Activated T-helper 1 cell treated with anti-CD3 and anti-CD28 coated beads, Interleukin-2, amount 50 U/mL, for 16 hours (primary cell): ENCODE measurements at regions not wholly inside any gene's neighbourhood (a gene's known extent, or its start where the extent isn't known, plus 50 kb on each side); places are given as distances from the start of the nearest gene placed in this dataset.

Experiments used
- DNase-seq, 2 donors: peaks; one replicate each; pipeline ENCODE4 v3.0.0-alpha.2; 2020; ENCODE audit warnings: low read depth in 1 of 2, low spot score in 1 of 2

DNA sequence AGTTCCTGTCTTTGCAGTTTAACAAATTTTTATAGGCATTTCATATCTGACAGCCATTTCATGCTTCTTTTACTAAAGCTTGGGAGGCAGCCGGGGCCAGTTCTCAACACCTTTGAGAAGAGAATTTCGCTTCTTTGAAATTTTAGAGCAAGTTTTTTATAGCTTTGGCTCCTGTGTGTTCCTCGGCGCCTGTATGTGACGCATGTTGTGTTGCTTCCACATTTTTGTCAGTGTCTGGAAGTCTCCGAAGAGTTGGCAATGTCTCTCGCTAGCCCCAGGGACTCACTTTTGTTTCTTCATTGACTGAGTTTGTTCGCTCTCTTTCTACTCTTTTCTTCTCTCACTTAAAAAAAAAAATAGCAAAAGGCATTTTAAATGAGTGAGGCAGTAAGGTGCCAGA lies 386.9 kb upstream of the PLXNA2 start:
- DNase-seq: no peak

- no peak for DNase-seq
Measured at GRCh38 chr1:208631506-208631905, 387.3 kb upstream of the PLXNA2 start.

GRCh38 chr1:208634346-208635140 lies 390.4 kb upstream of the PLXNA2 start:
- DNase-seq: no peak

- no peak for DNase-seq
Measured at GRCh38 chr1:208637181-208637580, 393.0 kb upstream of the PLXNA2 start.

GRCh38 chr1:208639382-208639781 lies 395.2 kb upstream of the PLXNA2 start:
- DNase-seq: no peak

- no peak for DNase-seq
Measured at GRCh38 chr1:208640295-208640694, 396.1 kb upstream of the PLXNA2 start.

DNA sequence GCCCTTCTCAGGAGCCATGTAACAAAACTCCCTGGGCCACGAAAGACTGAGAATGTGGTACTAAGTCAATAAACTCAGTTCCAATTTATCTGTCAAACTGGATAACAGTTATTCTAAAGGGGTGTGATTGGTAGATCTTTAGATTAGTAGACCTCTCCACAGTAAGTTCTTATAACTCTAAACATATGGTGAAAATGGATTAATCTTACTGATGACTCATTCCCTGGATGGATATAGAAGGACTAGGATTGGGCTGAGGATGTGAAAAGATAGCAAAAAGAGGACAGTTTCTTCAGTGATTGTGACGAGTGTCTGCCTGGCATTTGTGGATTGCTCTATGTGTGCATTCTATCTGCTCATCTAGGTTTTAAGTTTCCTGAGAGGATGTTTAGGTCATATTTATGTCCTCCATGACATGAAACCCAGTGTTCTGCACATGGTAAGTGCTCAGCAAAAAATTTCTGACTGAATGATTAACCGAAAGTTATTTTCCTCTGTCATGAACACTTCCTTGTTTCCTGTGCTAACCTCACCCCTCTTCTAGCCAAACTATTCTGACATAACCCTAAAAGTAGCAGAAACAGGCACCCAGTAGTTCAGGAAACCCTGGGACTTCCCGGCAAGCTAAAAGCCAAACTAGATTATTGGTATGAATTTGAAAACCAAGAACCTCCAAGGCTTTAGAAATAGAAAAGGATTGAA lies 397.5 kb upstream of the PLXNA2 start:
- DNase-seq: no peak

DNA sequence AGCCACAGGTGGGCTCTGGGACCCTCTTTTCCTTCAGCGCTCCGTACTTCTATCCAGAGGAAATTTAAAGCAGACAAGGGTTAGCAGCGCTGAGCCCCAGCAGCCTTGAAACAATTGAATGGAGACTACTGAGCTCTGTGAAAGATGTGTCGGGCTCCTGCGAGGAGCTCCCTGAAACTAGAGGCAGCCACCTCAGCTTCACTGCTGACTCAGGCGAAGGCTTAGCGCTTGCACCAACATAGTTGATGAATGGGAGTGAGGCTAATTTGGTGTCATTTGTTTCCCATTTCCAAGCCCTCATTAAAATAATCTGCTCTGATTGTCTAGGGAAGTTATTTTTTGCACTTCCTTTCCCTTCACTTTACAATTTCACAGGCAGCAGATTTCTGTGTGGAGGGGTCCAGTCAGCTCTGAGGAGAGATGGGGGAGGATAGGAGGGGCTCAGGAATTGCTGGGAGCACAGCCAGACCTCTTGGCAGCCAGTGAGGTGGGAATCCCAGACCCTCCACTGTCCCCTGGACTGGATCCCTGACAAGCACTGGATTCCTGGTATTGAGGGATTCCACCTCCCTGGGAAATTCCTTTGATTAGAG lies 398.9 kb upstream of the PLXNA2 start:
- DNase-seq: no peak

DNA sequence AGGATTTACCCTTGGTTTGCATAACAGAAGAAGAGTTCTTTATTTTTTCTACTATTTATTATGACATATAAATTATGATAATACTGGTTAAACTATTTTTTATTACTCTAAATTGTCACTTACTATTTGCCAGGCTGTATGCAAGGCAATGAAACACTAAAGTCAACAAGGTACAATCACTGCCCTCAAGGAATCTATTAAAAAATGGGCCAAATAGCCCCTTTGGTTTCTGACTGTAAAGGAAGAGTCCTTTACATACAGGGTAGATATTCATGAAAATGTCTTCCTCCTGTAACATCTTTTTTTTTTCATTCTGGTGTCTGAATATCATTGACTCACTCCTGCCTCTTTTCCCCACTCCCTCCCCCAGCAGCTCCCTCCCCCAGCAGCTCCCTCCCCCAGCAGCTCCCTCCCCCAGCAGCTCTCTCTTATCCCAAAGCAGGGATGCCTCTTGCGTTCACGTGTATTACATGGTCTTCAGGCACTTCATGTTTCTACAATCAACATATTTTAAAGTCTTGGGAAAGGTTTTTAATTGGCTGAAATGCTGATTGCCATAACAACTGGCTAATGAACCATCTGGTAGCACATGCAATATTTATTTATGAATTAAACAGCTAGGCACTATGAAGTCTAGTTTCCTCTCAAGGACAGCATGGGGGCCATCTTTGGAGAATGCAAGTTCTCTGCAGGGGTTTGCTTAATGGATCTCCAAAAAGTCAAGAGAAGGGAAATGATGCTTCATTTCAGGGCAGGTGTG lies 400.4 kb upstream of the PLXNA2 start:
- DNase-seq: no peak

DNA sequence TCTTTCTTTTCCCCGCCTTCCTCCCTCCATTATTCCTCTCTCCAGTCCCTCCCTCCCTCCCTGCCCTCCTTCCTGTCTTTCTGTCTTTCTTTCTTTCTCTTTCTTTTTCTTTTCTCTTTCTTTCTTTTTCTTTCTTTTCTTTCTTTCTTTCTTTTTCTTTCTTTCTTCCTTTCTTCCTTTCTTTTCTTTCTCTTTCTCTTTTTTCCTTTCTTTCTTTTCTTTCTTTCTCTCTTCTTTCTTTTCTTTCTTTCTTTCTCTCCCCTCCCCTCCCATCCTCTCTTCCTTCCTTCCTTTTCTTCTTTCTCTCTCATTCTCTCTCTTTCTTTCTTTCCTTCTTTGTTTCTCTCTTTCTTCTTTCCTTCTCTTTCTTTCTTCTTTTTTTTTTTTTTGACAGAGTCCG lies 402.2 kb upstream of the PLXNA2 start:
- no peak for DNase-seq

DNA sequence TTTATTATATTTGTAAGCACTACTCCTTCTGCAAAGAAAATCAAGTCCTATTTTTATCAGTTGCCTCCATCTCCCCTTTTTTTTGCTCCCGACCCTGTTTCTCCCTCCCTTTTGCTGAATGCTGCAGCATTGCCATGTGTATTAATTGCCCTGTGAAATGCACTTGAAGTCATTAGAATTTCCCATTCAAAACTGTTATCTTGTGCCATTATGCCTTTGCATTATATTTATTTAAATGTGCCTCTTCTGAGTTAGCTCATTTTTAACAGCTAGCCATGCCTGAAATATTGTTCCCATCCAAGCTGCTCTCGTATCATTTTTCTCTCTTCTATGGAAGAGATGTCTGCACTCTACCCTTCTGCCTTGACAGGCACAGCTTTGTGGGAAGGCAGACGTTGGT lies 404.0 kb upstream of the PLXNA2 start:
- DNase-seq: no peak

DNA sequence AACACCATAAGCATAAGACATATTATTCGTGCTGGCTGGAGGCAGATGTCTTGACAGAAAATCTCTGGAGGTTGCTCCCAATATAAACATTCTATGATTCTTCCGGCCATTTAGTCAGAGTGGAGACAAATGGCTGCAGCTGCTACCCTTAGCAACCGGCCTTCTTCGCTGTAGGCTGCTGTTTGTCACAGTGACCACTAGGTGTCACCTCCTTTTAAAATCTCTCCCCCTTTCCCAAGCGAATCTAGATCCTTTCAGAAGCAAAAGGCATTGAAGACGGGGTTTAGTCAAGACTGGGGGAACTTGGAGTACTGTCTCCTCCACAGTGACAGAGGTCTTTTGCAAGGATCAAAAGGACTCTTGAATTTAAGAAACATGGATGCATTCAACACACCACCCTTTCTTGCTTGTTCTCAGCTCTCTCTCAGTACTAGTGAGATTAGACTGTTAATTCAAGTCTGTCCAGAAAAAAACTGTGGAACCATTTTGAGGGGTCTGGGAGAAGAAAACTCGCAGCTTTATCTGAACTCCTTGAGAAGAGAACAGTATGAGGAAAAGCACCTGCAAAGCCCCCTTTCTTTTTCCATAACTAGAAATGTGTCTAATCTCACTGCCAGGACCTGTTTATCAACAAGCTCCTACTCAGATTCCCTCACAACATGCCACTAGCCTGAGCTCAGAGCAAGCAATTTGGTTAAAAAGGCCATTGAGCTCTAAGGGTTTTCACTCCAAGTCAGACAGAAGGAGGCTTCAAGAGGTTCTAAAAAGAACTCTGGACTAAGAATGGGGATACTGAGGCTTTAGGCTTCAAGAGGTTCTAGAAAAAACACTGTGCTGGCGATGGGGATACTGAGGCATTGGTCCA lies 408.3 kb upstream of the PLXNA2 start:
- DNase-seq: no peak

DNA sequence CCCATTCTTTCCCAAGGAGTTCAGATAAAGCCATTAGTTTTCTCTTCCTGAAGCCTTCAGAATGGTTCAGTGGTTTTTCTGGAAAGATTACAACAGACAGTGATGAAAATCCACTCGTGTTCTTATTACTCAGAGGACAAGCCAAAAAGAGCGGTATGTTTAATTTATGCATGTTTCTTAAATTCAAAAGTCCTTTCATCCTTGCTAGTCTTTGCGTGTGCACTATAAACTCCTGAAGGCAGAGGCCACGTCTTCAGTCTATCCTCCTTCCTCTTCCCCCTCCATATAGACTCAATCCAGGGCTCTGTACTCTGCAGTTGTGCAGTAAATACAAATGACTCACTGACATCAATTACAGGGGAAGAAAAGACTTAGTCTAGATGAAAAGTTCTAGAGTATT lies 409.2 kb upstream of the PLXNA2 start:
- DNase-seq: no peak

DNA sequence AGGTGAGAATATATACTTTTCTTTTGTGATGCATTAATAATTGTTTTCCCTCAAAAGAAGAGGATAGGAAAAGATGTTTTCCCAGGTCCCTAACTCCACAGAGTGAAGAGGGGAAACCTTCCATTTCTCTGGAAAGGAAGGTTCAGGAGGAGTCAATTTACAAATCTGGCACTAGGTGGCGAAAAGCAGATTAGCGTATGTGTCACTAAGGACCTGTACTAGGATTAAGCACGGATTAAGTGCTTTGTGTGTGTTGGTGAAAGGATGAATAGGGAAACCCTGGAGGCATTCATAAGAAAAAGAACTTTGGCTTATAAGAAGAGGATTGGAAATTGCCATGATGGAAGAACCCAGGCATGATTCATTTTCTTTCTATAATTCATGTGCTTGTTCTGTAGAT lies 410.1 kb upstream of the PLXNA2 start:
- no peak for DNase-seq

DNA sequence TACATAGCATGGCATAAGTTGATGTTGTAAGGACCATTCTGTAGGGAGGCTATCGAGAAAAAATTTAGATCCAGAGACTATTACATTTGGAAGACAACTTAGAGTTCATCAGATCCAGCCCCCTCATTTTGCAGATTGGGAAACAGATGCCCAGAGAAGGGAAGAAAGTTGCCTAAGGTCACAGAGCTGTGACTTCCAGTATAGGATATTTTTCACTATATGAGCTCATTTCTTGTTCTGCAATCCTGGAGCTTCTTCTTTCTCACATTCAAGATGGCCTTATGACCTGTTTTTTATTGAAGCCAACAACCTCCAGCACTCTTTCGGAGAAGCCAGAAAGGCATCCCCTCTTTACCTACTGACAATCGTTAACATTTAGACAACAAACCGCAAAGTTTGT lies 421.8 kb upstream of the PLXNA2 start:
- DNase-seq: no peak

DNA sequence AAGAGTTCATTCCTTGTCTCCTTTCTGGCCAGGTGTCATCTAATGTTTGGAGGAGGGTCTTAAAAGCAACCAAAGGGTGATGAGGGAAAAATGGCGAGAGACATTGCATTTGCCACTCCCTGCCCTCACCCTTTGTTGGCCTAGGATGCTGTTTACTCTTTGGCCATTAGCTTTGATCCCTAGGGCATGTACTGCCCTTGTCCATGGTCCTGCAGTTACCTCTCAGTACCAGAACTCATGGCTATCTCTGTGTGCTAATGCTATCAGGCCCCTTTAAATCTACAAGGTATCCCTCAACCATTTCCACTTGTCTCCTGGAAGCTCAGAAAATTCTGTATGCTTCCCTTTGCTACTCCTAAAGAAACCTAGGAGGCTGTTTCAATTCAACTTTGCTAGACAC lies 424.8 kb upstream of the PLXNA2 start:
- DNase-seq: no peak

GRCh38 chr1:208670778-208671177 lies 426.6 kb upstream of the PLXNA2 start:
- no peak for DNase-seq

DNA sequence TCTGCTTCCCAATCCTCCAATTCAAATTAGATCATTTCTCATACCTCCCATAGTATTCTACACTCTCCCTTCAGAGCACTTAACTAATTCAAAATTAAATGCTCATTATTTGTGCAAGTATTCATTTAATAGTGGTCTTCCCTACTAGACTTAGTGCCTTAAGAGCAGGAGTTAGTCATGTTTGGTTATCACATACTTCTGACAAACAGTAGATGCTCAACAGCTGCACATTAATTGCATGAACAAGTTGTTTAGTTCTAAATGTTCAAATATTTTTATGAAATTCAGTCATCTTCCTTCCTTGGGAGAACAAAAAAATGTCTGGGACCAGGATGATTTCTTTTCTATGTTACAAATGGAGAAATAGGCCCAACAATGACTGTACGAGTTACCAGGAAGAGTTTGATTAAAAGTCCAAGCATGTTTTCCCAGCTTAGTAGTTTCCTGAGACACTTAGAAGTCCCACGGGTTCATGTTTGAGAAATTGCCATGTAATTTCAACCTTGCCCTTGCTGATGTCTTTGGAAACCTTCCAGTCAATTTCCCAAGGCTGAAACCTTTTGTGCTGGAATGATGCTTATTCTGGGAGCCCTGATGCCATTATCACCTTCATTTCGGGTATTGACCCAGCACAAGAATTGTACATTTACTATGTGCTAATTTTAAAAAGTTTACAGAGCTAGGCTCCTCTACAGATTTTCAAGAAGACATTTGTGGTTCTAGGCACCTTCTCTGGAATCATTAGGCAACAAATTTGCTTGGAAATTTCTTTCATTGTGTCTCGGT lies 437.9 kb upstream of the PLXNA2 start:
- no peak for DNase-seq

GRCh38 chr1:208682664-208683013 lies 438.5 kb upstream of the PLXNA2 start:
- no peak for DNase-seq

GRCh38 chr1:208683141-208683540 lies 439.0 kb upstream of the PLXNA2 start:
- DNase-seq: no peak
